ENCODE measurements at regions not wholly inside any gene's neighbourhood (a gene's known extent, or its start where the extent isn't known, plus 50 kb on each side); places are given as distances from the start of the nearest gene placed in this dataset.

- Mint-ChIP-seq H3K36me3 (ENCODE audit: low read depth, unreplicated experiment) (no peaks in the 10 kb centered on the region), H3K27ac (ENCODE audit: unreplicated experiment) (no peak overlapping the region), H3K9me3 (ENCODE audit: unreplicated experiment) (peaks cover 2% of the 10 kb centered on the region), H3K4me3 (ENCODE audit: unreplicated experiment) (no peak overlapping the region), H3K4me1 (ENCODE audit: low read depth, unreplicated experiment) (no peaks in the 10 kb centered on the region), H3K27me3 (ENCODE audit: low read depth, unreplicated experiment) (no peaks in the 10 kb centered on the region)
- DNase-seq (ENCODE audit: low read depth) (no peak), FAIRE-seq (no peak)
- Histone ChIP-seq H4K20me1 (ENCODE audit: insufficient read depth, low read length) (no peaks in the 10 kb centered on the region), H3K27me3 (ENCODE audit: insufficient read depth, low read length) (no peaks in the 10 kb centered on the region), H3K79me2 (ENCODE audit: insufficient read depth, low read length) (no peaks in the 10 kb centered on the region), H3K9me3 (ENCODE audit: insufficient read depth, low read depth, low read length) (no peaks in the 10 kb centered on the region), H3K4me2 (ENCODE audit: low read length) (no peak overlapping the region), H3K4me1 (ENCODE audit: insufficient read depth, low read length) (no peaks in the 10 kb centered on the region), H3K27ac (ENCODE audit: low read depth, low read length) (no peak overlapping the region), H3K36me3 (ENCODE audit: insufficient read depth, low read length) (no peaks in the 10 kb centered on the region), H3K4me3 (ENCODE audit: insufficient read depth, low read depth, low read length) (no peak overlapping the region), H2AFZ (ENCODE audit: low read depth, low read length) (no peak overlapping the region), H3K9ac (ENCODE audit: low read length) (no peak overlapping the region)
- TF ChIP-seq CTCF (IDR thresholded peaks at IDR 0.05; ENCODE audit: insufficient read depth, low read depth, low read length) (no peak), EZH2 (IDR thresholded peaks at IDR 0.05; ENCODE audit: insufficient read depth, low read length) (no peak)
Measured at GRCh38 chr7:125444864-125445263, 515.2 kb upstream of the POT1 start.

GRCh38 chr7:125436220-125436619, 506.6 kb upstream of the POT1 start:
- Mint-ChIP-seq H3K9me3 (ENCODE audit: unreplicated experiment) (peaks cover 2% of the 10 kb centered on the region), H3K4me3 (ENCODE audit: unreplicated experiment) (no peak overlapping the region), H3K27ac (ENCODE audit: unreplicated experiment) (no peak overlapping the region), H3K4me1 (ENCODE audit: low read depth, unreplicated experiment) (no peaks in the 10 kb centered on the region), H3K36me3 (ENCODE audit: low read depth, unreplicated experiment) (no peaks in the 10 kb centered on the region), H3K27me3 (ENCODE audit: low read depth, unreplicated experiment) (no peaks in the 10 kb centered on the region)
- no peak overlapping the region for H3K9ac ChIP-seq (ENCODE audit: low read length)
- no peaks in the 10 kb centered on the region for H3K79me2 ChIP-seq (ENCODE audit: insufficient read depth, low read length)
- DNase-seq (ENCODE audit: low read depth) (no peak), FAIRE-seq (no peak)
- H3K27ac ChIP-seq (ENCODE audit: low read depth, low read length) = no peak overlapping the region
- no peaks in the 10 kb centered on the region for H3K36me3 ChIP-seq (ENCODE audit: insufficient read depth, low read length)
- H3K4me3 ChIP-seq (ENCODE audit: insufficient read depth, low read depth, low read length) = no peak overlapping the region
- H3K4me2 ChIP-seq (ENCODE audit: low read length) = no peak overlapping the region
- no peaks in the 10 kb centered on the region for H3K9me3 ChIP-seq (ENCODE audit: insufficient read depth, low read depth, low read length)
- H2AFZ ChIP-seq (ENCODE audit: low read depth, low read length) = no peak overlapping the region
- no peaks in the 10 kb centered on the region for H4K20me1 ChIP-seq (ENCODE audit: insufficient read depth, low read length)
- H3K27me3 ChIP-seq (ENCODE audit: insufficient read depth, low read length) = no peaks in the 10 kb centered on the region
- no peaks in the 10 kb centered on the region for H3K4me1 ChIP-seq (ENCODE audit: insufficient read depth, low read length)
- no peak for TF ChIP-seq CTCF (IDR thresholded peaks at IDR 0.05; ENCODE audit: insufficient read depth, low read depth, low read length)
- no peak for TF ChIP-seq EZH2 (IDR thresholded peaks at IDR 0.05; ENCODE audit: insufficient read depth, low read length)

GRCh38 chr7:125431349-125431748, 501.7 kb upstream of the POT1 start:
- Mint-ChIP-seq H3K27ac (ENCODE audit: unreplicated experiment) (no peak overlapping the region), H3K27me3 (ENCODE audit: low read depth, unreplicated experiment) (no peaks in the 10 kb centered on the region), H3K4me1 (ENCODE audit: low read depth, unreplicated experiment) (no peaks in the 10 kb centered on the region), H3K9me3 (ENCODE audit: unreplicated experiment) (no peaks in the 10 kb centered on the region), H3K36me3 (ENCODE audit: low read depth, unreplicated experiment) (no peaks in the 10 kb centered on the region), H3K4me3 (ENCODE audit: unreplicated experiment) (no peak overlapping the region)
- Histone ChIP-seq H3K4me2 (ENCODE audit: low read length) (no peak overlapping the region), H2AFZ (ENCODE audit: low read depth, low read length) (no peak overlapping the region), H3K4me3 (ENCODE audit: insufficient read depth, low read depth, low read length) (no peak overlapping the region), H3K79me2 (ENCODE audit: insufficient read depth, low read length) (no peaks in the 10 kb centered on the region), H3K9me3 (ENCODE audit: insufficient read depth, low read depth, low read length) (no peaks in the 10 kb centered on the region), H3K36me3 (ENCODE audit: insufficient read depth, low read length) (no peaks in the 10 kb centered on the region), H3K27me3 (ENCODE audit: insufficient read depth, low read length) (no peaks in the 10 kb centered on the region), H3K27ac (ENCODE audit: low read depth, low read length) (no peak overlapping the region), H4K20me1 (ENCODE audit: insufficient read depth, low read length) (no peaks in the 10 kb centered on the region), H3K4me1 (ENCODE audit: insufficient read depth, low read length) (no peaks in the 10 kb centered on the region), H3K9ac (ENCODE audit: low read length) (no peak overlapping the region)
- FAIRE-seq (no peak), DNase-seq (ENCODE audit: low read depth) (no peak)
- TF ChIP-seq CTCF (IDR thresholded peaks at IDR 0.05; ENCODE audit: insufficient read depth, low read depth, low read length) (no peak), EZH2 (IDR thresholded peaks at IDR 0.05; ENCODE audit: insufficient read depth, low read length) (no peak)

Data from astrocyte (in vitro differentiated cells and primary cell).